Forelimb muscle (tissue), 1 donor: ENCODE measurements at regions not wholly inside any gene's neighbourhood (a gene's known extent, or its start where the extent isn't known, plus 50 kb on each side); places are given as distances from the start of the nearest gene placed in this dataset.

ENCODE experiments used
- DNase-seq: peaks from one replicate; pipeline ENCODE4 v3.0.0-alpha.2; 2013; ENCODE audit warnings: low read depth

- no peak for DNase-seq
Observed at GRCh38 chr18:55120896-55121295, 161.6 kb upstream of the CCDC68 start.

DNA sequence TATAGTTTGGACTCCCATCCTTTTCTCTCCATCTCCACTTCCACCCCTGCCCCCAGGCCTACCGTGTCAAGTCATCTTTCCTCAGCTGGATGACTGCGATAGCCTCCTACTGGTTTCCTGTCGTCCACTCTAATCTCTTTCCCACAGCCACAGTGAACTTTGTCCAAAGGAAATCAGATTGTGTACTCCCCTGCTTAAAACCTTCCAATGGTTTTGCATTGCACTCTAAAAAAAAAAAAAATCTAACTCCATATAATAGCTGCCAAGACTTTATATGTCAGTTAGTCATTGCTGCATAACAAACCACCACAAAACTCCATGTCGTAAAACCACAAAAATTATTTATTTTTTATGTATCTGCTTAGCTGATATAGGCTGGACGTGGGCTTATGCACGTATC lies 160.2 kb upstream of the CCDC68 start:
- no peak for DNase-seq

GRCh38 chr18:55119016-55119415 lies 159.8 kb upstream of the CCDC68 start:
- no peak for DNase-seq

DNA sequence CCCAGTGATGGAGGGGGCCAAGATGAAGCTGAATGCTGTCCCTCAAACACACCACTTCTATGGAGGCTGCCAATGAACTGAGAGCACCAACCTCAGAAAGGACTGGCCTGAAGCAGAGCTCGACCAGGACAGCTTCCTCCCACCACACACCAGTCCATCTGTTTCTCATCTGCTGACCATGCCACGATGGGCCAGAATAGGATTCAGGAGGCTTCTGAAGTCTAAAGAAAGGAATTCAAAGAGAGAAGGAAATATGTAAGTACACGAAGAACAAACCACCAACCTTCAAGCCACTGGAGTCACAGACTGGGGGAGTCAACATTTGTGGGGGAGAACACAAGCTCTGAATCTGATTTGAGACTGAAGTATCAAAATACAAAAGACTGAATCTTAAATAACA lies 157.6 kb upstream of the CCDC68 start:
- DNase-seq = no peak

DNA sequence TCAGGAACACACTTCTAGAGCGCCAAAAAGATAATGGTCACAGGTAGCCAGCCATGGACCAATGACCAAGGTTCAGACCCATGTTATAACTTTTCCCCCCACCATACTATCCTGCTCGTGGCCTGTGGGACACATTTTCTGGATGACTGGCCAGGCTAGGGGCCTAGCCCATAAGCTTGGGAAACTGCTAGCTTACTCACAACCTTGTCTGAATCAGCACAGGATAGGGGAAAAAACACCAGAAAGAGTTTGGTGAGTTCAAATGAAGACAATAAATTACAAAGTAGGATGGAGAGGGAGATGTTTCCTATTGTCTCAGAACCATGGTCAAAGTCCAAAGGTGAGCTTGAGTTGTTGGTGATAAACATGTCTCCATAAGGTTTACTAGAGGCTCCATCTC lies 156.3 kb upstream of the CCDC68 start:
- DNase-seq = no peak

- no peak for DNase-seq
Observed at GRCh38 chr18:55114876-55115275, 155.6 kb upstream of the CCDC68 start.

GRCh38 chr18:55113800-55114199 lies 154.5 kb upstream of the CCDC68 start:
- no peak for DNase-seq

- no peak for DNase-seq
Observed at GRCh38 chr18:55111271-55111670, 152.0 kb upstream of the CCDC68 start.

GRCh38 chr18:55110436-55110835 lies 151.2 kb upstream of the CCDC68 start:
- DNase-seq = no peak

GRCh38 chr18:55109818-55110414 lies 150.7 kb upstream of the CCDC68 start:
- no peak for DNase-seq

GRCh38 chr18:55106906-55107305 lies 147.6 kb upstream of the CCDC68 start:
- DNase-seq = no peak

DNA sequence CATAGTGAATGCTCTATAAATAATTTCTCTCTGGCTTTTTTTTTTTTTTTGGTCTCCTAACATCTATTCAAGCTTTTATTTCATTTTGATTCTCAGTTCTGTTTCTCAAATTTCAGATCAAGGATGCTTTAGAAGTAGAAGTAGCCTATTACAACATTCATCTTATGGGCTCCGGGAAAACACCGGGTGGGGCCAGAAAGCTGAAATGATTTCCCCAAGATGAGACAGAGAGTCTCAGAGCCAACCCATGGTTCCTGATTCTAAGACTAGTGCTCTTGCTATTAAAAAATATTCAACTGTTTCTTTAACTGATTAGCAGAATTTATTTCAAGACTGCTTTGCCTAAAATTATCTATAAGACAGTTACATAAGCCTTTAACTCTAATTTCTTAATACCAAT lies 147.2 kb upstream of the CCDC68 start:
- no peak for DNase-seq

DNA sequence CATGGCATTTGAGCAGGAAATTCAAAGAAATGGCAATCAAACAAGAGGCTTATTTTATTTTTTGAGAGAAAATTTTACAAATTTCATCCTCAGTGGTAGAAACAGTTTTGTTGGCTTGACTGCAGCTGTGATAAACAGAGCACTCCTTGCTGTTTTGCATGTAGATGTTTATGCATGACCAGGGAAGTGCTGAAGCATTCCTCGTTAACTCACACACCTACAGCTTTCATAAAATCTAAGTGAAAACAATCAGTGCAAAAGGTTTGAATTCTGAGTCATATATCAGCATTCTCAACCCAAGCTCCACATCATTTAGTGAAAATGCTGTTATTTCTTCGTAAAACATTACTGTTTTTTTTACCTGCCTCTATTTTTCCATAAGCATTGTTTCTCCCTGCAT lies 146.6 kb upstream of the CCDC68 start:
- no peak for DNase-seq

GRCh38 chr18:55102958-55103456 lies 143.7 kb upstream of the CCDC68 start:
- no peak for DNase-seq

DNA sequence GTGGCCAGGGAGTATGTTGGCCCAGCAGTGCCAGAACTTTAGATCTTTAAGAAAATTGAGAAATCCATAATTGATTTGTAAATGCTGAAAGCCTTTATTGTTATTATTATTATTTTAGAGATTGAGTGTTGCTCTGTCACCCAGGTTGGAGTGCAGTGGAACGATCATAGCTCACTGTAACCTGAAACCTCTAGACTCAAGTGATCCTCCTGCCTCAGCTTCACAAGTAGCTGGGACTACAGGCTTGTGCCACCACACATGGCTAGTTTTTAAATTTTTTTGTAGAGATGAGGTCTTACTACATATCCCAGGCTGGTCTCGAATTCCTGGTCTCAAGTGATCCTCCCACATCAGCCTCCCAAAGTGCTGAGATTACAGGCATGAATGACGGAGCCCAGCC lies 143.2 kb upstream of the CCDC68 start:
- no peak for DNase-seq

GRCh38 chr18:55101458-55101824 lies 142.2 kb upstream of the CCDC68 start:
- no peak for DNase-seq

GRCh38 chr18:55100817-55101457 lies 141.7 kb upstream of the CCDC68 start:
- DNase-seq = no peak

- no peak for DNase-seq
Observed at GRCh38 chr18:55097456-55098170, 138.4 kb upstream of the CCDC68 start.

GRCh38 chr18:55096263-55096951 lies 137.1 kb upstream of the CCDC68 start:
- DNase-seq = no peak

GRCh38 chr18:55095584-55095983 lies 136.3 kb upstream of the CCDC68 start:
- no peak for DNase-seq

GRCh38 chr18:55093808-55094207 lies 134.5 kb upstream of the CCDC68 start:
- DNase-seq = no peak

GRCh38 chr18:55093295-55093694 lies 134.0 kb upstream of the CCDC68 start:
- no peak for DNase-seq

GRCh38 chr18:55092166-55092565 lies 132.9 kb upstream of the CCDC68 start:
- DNase-seq = no peak
